ENCODE measurements at regions not wholly inside any gene's neighbourhood (a gene's known extent, or its start where the extent isn't known, plus 50 kb on each side); places are given as distances from the start of the nearest gene placed in this dataset.

DNA sequence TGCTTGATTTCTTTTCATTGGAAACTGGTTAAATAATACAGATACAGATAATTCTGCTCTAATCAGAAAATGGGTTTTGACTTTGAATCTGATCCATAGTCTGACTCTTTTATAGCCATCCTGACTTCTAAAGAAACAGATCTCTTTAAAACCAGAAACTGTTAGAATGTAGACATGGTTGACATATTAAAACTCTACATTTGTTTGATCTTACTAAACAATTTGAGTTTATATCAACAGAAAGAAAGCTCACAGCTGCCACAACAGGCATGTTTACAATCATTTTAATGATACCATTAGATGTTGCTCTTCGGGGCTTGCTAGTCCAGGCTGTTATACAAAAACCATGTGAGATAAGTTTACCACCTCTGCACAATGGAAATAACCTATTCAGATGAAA, 193.0 kb upstream of the SEMA3A start:
- Histone ChIP-seq H3K27me3 (replicated peaks in 1 of 2; ENCODE audit: control insufficient read depth in 2 of 2, insufficient read depth in 2 of 2, low read length in 1 of 2) (no peaks in the 10 kb centered on the region), H4K20me1 (ENCODE audit: control insufficient read depth, insufficient read depth) (no peaks in the 10 kb centered on the region), H2AFZ (ENCODE audit: control insufficient read depth, low read depth, low read length) (no peak overlapping the region), H3K79me2 (ENCODE audit: control insufficient read depth, insufficient read depth, low read length) (no peaks in the 10 kb centered on the region), H3K27ac (ENCODE audit: control insufficient read depth, insufficient read depth) (no peak overlapping the region), H3K9me3 (replicated peaks; ENCODE audit: control insufficient read depth, insufficient read depth, low read length) (no peaks in the 10 kb centered on the region), H3K36me3 (ENCODE audit: control insufficient read depth in 2 of 2, insufficient read depth in 2 of 2, low read length in 1 of 2) (no peaks in the 10 kb centered on the region), H3K4me3 (no peak overlapping the region), H3K4me2 (ENCODE audit: control insufficient read depth, insufficient read depth) (no peak overlapping the region), H3K4me1 (ENCODE audit: control insufficient read depth, insufficient read depth, low read length) (no peaks in the 10 kb centered on the region), H3K9ac (ENCODE audit: control insufficient read depth, insufficient read depth, low read length) (no peak overlapping the region)
- RAD21 ChIA-PET (ENCODE audit: unreplicated experiment) = no interaction called here
- WGBS (ENCODE audit: insufficient coverage, insufficient replicate concordance, low lambda C conversion rate, missing lambda C conversion rate) = 48% methylated on average over 1 of the region's 1 CpG
- no peak for DNase-seq (ENCODE audit: low read depth, low spot score)
- intact Hi-C loops (cut with micrococcal nuclease; ENCODE audit: unreplicated experiment) (no loop called here), in situ Hi-C loops (cut with MboI) (no loop called here)
- POLR2A ChIA-PET = no interaction called here
- no TSS peak for BruUV-seq (replicated peaks)
- TF ChIP-seq ZBTB4 (CRISPR knock-in tag; IDR thresholded peaks at IDR 0.05) (no peak), STAT1 (conservative IDR thresholded peaks at IDR 0.05) (no peak), REST (IDR thresholded peaks at IDR 0.05; ENCODE audit: low read depth, low read length) (no peak), CBFB (IDR thresholded peaks at IDR 0.05; ENCODE audit: low read depth) (no peak), MTA2 (IDR thresholded peaks at IDR 0.05; ENCODE audit: low read depth) (no peak), ATF7 (IDR thresholded peaks at IDR 0.05; ENCODE audit: low read depth) (no peak), IKZF1 (conservative IDR thresholded peaks at IDR 0.05) (no peak), ZNF274 (IDR thresholded peaks at IDR 0.05; ENCODE audit: insufficient read depth, insufficient read length) (no peak), SMARCA5 (IDR thresholded peaks at IDR 0.05) (no peak), YY1 (IDR thresholded peaks at IDR 0.05; ENCODE audit: low read depth, low read length) (no peak), JUNB (IDR thresholded peaks at IDR 0.05) (no peak)
- TF ChIP-seq, protein P1, sequence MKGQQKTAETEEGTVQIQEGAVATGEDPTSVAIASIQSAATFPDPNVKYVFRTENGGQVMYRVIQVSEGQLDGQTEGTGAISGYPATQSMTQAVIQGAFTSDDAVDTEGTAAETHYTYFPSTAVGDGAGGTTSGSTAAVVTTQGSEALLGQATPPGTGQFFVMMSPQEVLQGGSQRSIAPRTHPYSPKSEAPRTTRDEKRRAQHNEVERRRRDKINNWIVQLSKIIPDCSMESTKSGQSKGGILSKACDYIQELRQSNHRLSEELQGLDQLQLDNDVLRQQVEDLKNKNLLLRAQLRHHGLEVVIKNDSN (IDR thresholded peaks at IDR 0.05; ENCODE audit: borderline replicate concordance, extremely low read length, insufficient read depth, low read depth, low read length) = no peak
- TF ChIP-seq, protein P2, sequence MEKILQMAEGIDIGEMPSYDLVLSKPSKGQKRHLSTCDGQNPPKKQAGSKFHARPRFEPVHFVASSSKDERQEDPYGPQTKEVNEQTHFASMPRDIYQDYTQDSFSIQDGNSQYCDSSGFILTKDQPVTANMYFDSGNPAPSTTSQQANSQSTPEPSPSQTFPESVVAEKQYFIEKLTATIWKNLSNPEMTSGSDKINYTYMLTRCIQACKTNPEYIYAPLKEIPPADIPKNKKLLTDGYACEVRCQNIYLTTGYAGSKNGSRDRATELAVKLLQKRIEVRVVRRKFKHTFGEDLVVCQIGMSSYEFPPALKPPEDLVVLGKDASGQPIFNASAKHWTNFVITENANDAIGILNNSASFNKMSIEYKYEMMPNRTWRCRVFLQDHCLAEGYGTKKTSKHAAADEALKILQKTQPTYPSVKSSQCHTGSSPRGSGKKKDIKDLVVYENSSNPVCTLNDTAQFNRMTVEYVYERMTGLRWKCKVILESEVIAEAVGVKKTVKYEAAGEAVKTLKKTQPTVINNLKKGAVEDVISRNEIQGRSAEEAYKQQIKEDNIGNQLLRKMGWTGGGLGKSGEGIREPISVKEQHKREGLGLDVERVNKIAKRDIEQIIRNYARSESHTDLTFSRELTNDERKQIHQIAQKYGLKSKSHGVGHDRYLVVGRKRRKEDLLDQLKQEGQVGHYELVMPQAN (conservative IDR thresholded peaks at IDR 0.05) = no peak
- FAIRE-seq = no peak
- no peak for ATAC-seq
- CTCF ChIA-PET = no interaction called here
- SMC1A ChIA-PET (ENCODE audit: uncharacterized antibody, unreplicated experiment) = interaction anchor here (2.4 kb wide), 1 partner anchor 10 kb away, joined by 11 read pairs; no protein-coding TSS in a partner anchor

All from GM12878 (cell line).